GM12874 (cell line): ENCODE measurements at regions not wholly inside any gene's neighbourhood (a gene's known extent, or its start where the extent isn't known, plus 50 kb on each side); places are given as distances from the start of the nearest gene placed in this dataset.

Source experiments
- TF ChIP-seq, protein P1 (sequence below): IDR thresholded peaks from 2 replicates; pipeline ENCODE4 v1.5.1; 2011; ENCODE audit warnings: low read depth, mild to moderate bottlenecking, control low read depth, low read length, moderate library complexity; ENCODE audit not compliant: insufficient read depth

- TF ChIP-seq, protein P1, sequence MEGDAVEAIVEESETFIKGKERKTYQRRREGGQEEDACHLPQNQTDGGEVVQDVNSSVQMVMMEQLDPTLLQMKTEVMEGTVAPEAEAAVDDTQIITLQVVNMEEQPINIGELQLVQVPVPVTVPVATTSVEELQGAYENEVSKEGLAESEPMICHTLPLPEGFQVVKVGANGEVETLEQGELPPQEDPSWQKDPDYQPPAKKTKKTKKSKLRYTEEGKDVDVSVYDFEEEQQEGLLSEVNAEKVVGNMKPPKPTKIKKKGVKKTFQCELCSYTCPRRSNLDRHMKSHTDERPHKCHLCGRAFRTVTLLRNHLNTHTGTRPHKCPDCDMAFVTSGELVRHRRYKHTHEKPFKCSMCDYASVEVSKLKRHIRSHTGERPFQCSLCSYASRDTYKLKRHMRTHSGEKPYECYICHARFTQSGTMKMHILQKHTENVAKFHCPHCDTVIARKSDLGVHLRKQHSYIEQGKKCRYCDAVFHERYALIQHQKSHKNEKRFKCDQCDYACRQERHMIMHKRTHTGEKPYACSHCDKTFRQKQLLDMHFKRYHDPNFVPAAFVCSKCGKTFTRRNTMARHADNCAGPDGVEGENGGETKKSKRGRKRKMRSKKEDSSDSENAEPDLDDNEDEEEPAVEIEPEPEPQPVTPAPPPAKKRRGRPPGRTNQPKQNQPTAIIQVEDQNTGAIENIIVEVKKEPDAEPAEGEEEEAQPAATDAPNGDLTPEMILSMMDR: no peak
These were observed 249.9 kb upstream of the TLE3 start for GRCh38 chr15:70347321-70348225.

- TF ChIP-seq, protein P1: no peak
These were observed 247.7 kb upstream of the TLE3 start for GRCh38 chr15:70345251-70346019.

GRCh38 chr15:70344666-70345065 is 246.9 kb upstream of the TLE3 start:
- TF ChIP-seq, protein P1: no peak

GRCh38 chr15:70343961-70344621 is 246.4 kb upstream of the TLE3 start:
- TF ChIP-seq, protein P1: no peak

DNA sequence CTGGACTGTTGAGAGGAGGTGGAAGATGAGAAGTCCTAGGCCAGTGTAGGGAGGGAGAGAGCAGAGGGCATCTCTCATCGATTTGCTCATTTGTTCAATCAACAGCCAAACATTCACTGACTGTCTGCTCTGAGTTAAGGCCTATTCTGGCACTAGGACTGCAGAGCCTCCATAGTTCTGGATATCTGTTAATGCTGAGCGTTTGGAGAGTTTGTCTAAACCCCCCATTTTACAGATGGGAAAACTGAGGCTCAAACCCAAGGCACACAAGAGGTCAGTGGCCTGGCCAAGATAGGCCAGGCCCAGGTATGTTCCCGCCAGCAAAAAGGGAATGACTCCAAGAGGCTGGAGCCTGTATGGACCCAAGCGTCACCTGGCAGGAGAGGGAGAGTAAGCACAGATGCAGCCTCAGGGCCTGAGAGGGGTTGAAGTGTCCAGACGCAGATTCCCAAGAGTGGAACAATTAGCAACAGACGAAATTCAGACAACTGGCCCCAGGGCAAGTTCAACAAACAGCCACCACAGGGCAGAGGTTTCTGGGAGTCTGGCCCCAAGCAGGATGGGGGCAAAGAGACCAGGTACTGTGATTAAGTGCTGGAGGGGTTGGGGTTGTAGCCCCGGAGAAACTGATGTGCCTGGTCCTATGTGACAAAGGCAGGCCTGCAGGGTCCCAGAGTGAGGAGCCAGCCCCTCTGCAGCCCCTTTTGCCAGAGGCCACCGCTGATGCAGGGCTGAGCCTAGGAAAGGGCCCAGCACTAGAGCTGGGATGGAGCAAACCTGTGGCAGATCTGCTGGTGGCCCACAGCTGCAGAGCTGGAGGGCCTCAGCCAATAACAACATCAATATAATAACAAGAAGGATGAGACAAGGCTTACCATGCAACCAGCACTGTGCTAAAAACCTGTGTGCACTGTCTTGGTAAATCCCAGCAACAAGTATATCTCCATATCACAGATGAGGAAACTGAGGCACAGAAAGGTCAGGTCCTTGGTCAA is 245.1 kb upstream of the TLE3 start:
- TF ChIP-seq, protein P1: no peak

GRCh38 chr15:70342141-70342540 is 244.4 kb upstream of the TLE3 start:
- TF ChIP-seq, protein P1: no peak
